DND-41 (cell line): ENCODE measurements at regions not wholly inside any gene's neighbourhood (a gene's known extent, or its start where the extent isn't known, plus 50 kb on each side); places are given as distances from the start of the nearest gene placed in this dataset.

ENCODE experiments used
- ATAC-seq: fragments of 200-7000 bp; cut with Tn5 transposase; 3 replicates; pipeline ENCODE4 v1.9.1; 2021; ENCODE audit warnings: low read depth; ENCODE audit not compliant: insufficient read depth
- DNase-seq: peaks from one replicate; pipeline ENCODE4 v3.0.0-alpha.2; 2020
- H2AFZ ChIP-seq: 2 replicates; pipeline ENCODE4 v1.6.0; 2012; ENCODE audit warnings: low read depth, low read length
- H3K27ac ChIP-seq: 2 replicates; pipeline ENCODE4 v1.5.1; 2012; ENCODE audit warnings: low read length, inconsistent platforms
- H3K27me3 ChIP-seq: fragments of 200-600 bp; sonication (generic); 2 replicates; pipeline ENCODE4 v1.6.0; 2012; ENCODE audit warnings: low read length, mild to moderate bottlenecking, inconsistent platforms; ENCODE audit not compliant: insufficient read depth, poor library complexity
- H3K36me3 ChIP-seq: 2 replicates; pipeline ENCODE4 v1.5.1; 2012; ENCODE audit warnings: low read length, inconsistent platforms; ENCODE audit not compliant: insufficient read depth
- H3K4me1 ChIP-seq: 2 replicates; pipeline ENCODE4 v1.5.1; 2012; ENCODE audit warnings: mild to moderate bottlenecking, low read length; ENCODE audit not compliant: insufficient read depth
- H3K4me2 ChIP-seq: 2 replicates; pipeline ENCODE4 v1.6.0; 2012; ENCODE audit warnings: mild to moderate bottlenecking, moderate library complexity, low read length, inconsistent platforms; ENCODE audit not compliant: insufficient read depth
- H3K4me3 ChIP-seq, 2 experiments: fragments of 200-600 bp in 1 of 2; shearing (Covaris generic) in 1 of 2; 2 replicates each; pipeline ENCODE4 v1.5.1; 2012 to 2016; ENCODE audit warnings: inconsistent platforms in 2 of 2, low read length in 2 of 2, mild to moderate bottlenecking in 2 of 2, low read depth in 1 of 2, moderate library complexity in 1 of 2
- H3K79me2 ChIP-seq: 2 replicates; pipeline ENCODE4 v1.6.0; 2012; ENCODE audit warnings: low read length, inconsistent platforms; ENCODE audit not compliant: insufficient read depth
- H3K9ac ChIP-seq: 2 replicates; pipeline ENCODE4 v1.6.0; 2012; ENCODE audit warnings: low read depth, mild to moderate bottlenecking, inconsistent platforms, low read length, moderate library complexity
- H3K9me3 ChIP-seq: 2 replicates; pipeline ENCODE4 v1.5.1; 2012; ENCODE audit warnings: low read length, moderate library complexity, mild to moderate bottlenecking, inconsistent platforms; ENCODE audit not compliant: insufficient read depth, severe bottlenecking
- H4K20me1 ChIP-seq: 2 replicates; pipeline ENCODE4 v1.6.0; 2012; ENCODE audit warnings: low read length; ENCODE audit not compliant: insufficient read depth
- EZH2 ChIP-seq: IDR thresholded peaks from 3 replicates; pipeline ENCODE4 v1.6.1; 2012; ENCODE audit warnings: borderline replicate concordance, low read depth, mild to moderate bottlenecking, moderate library complexity, low read length, inconsistent platforms; ENCODE audit not compliant: severe bottlenecking
- TF ChIP-seq, protein P1 (sequence below): IDR thresholded peaks from 2 replicates; pipeline ENCODE4 v1.5.1; 2012; ENCODE audit warnings: borderline replicate concordance, low read length, moderate library complexity, mild to moderate bottlenecking; ENCODE audit not compliant: poor library complexity, severe bottlenecking; ENCODE audit errors: extremely low read depth

DNA sequence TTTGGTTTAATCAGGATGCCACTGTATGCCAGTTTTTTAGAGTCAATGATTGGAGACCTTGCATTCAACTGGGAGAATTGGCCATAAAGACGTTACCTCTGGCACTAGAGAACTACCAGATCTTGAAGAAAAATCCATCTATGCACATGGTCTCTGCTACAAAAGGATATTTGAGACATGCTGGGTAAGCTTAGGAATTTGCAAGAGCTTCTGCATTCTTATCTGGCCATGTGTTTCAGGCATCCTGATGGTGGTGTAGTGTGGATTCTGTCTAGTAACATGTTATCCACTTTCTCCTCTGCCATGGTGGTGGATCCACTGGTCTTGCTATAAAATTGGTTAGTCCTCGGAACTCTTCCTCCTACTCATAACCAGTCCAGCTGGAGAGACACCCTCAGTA, 185.3 kb upstream of the WDFY3 start:
- Histone ChIP-seq H3K4me2 (no peak overlapping the region), H3K27ac (no peak overlapping the region), H3K79me2 (no peaks in the 10 kb centered on the region), H3K9me3 (no peaks in the 10 kb centered on the region), H3K4me1 (no peaks in the 10 kb centered on the region), H3K27me3 (no peaks in the 10 kb centered on the region), H3K9ac (no peak overlapping the region), H4K20me1 (no peaks in the 10 kb centered on the region), H3K36me3 (no peaks in the 10 kb centered on the region), H3K4me3 (no peak overlapping the region), H2AFZ (no peak overlapping the region)
- ATAC-seq = no peak
- TF ChIP-seq EZH2 = no peak
- TF ChIP-seq, protein P1, sequence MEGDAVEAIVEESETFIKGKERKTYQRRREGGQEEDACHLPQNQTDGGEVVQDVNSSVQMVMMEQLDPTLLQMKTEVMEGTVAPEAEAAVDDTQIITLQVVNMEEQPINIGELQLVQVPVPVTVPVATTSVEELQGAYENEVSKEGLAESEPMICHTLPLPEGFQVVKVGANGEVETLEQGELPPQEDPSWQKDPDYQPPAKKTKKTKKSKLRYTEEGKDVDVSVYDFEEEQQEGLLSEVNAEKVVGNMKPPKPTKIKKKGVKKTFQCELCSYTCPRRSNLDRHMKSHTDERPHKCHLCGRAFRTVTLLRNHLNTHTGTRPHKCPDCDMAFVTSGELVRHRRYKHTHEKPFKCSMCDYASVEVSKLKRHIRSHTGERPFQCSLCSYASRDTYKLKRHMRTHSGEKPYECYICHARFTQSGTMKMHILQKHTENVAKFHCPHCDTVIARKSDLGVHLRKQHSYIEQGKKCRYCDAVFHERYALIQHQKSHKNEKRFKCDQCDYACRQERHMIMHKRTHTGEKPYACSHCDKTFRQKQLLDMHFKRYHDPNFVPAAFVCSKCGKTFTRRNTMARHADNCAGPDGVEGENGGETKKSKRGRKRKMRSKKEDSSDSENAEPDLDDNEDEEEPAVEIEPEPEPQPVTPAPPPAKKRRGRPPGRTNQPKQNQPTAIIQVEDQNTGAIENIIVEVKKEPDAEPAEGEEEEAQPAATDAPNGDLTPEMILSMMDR = no peak
- DNase-seq = no peak

DNA sequence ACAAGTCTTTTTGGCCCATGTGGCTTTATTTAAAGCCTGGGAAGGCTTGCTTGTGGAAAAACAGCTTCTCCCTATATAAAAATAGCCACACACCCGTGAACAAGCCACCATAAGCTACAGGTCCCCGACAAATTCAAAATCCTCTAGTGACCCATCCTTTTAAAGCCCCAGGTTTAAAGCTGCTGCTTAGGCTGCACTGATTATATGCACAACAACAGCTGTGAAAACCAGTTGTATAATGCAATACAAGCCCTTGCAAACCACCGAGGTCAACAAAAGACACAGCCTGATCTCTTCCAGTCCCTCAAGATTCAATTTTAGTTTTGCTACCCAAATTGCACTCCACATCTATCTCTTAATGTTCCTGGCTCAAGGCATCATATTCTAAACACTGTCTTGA, 186.0 kb upstream of the WDFY3 start:
- Histone ChIP-seq H3K9ac (no peak overlapping the region), H4K20me1 (no peaks in the 10 kb centered on the region), H3K4me3 (no peak overlapping the region), H3K4me1 (no peaks in the 10 kb centered on the region), H3K9me3 (no peaks in the 10 kb centered on the region), H2AFZ (no peak overlapping the region), H3K79me2 (no peaks in the 10 kb centered on the region), H3K27ac (no peak overlapping the region), H3K4me2 (no peak overlapping the region), H3K36me3 (no peaks in the 10 kb centered on the region), H3K27me3 (no peaks in the 10 kb centered on the region)
- TF ChIP-seq, protein P1 = no peak
- TF ChIP-seq EZH2 = no peak
- no peak for ATAC-seq
- DNase-seq = no peak

DNA sequence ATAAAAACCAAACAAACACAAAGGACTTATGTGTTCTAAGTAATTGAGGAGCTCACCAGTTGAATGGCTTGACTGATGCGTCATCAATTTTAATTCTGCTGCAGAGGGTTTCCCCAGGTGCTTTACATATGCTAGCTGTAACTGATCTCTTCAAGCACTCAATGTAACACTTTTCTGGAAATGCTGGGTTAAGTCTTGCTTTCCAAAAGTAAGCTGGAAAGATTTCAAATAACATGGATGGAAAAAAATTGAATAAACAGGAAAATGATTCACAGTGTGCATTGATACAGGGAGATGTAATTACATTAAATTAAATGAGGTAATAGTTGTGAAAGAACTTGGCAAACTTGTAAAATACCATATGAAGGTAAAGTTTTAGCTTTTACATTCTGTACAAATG, 186.7 kb upstream of the WDFY3 start:
- H3K4me1 ChIP-seq = no peaks in the 10 kb centered on the region
- ATAC-seq (no peak), DNase-seq (no peak)
- H2AFZ ChIP-seq = no peak overlapping the region
- H3K27me3 ChIP-seq = no peaks in the 10 kb centered on the region
- H3K9me3 ChIP-seq = no peaks in the 10 kb centered on the region
- no peaks in the 10 kb centered on the region for H3K36me3 ChIP-seq
- no peak overlapping the region for H3K4me3 ChIP-seq
- TF ChIP-seq EZH2 = no peak
- TF ChIP-seq, protein P1 = no peak
- H3K4me2 ChIP-seq = no peak overlapping the region
- no peaks in the 10 kb centered on the region for H4K20me1 ChIP-seq
- H3K9ac ChIP-seq = no peak overlapping the region
- H3K79me2 ChIP-seq = no peaks in the 10 kb centered on the region
- no peak overlapping the region for H3K27ac ChIP-seq

DNA sequence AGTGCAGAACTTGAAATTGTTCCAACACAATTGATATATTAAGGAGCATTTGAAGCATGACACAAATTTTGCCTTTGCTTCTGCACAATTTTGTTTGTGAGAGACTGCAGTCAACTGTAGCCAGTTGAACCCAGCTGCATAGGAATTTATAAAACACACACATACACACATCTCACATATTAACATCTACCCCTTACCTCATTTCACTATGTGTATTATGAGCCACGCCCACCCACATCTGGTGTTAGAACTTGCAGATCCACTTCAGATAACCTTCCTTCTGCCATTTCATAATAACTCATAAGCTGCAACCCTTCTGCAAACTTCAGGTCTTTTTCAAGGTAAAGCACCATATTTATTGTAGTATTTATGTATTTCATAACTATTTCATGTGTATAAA, 188.1 kb upstream of the WDFY3 start:
- Histone ChIP-seq H4K20me1 (no peaks in the 10 kb centered on the region), H3K9me3 (no peaks in the 10 kb centered on the region), H3K36me3 (no peaks in the 10 kb centered on the region), H3K9ac (no peak overlapping the region), H3K4me3 (no peak overlapping the region), H3K27ac (no peak overlapping the region), H2AFZ (no peak overlapping the region), H3K4me2 (no peak overlapping the region), H3K27me3 (no peaks in the 10 kb centered on the region), H3K4me1 (no peaks in the 10 kb centered on the region), H3K79me2 (no peaks in the 10 kb centered on the region)
- ATAC-seq (no peak), DNase-seq (no peak)
- TF ChIP-seq, protein P1 = no peak
- no peak for TF ChIP-seq EZH2
